Neural progenitor cell (in vitro differentiated cells): ENCODE measurements at regions not wholly inside any gene's neighbourhood (a gene's known extent, or its start where the extent isn't known, plus 50 kb on each side); places are given as distances from the start of the nearest gene placed in this dataset.

ENCODE experiments used
- DNase-seq: peaks from one replicate; pipeline ENCODE4 v3.0.0-alpha.2; 2016; ENCODE audit warnings: low spot score
- H2AFZ ChIP-seq: fragments of 200-600 bp; sonication (generic); replicated peaks from 2 replicates; pipeline ENCODE4 v1.6.1; 2016; ENCODE audit warnings: antibody characterized with exemption
- H3F3A ChIP-seq: fragments of 200-600 bp; sonication (generic); 2 replicates; pipeline ENCODE4 v1.6.1; 2016; ENCODE audit warnings: antibody characterized with exemption, low read depth
- H3K27ac ChIP-seq: fragments of 200-600 bp; sonication (generic); 2 replicates; pipeline ENCODE4 v1.5.1; 2016; ENCODE audit warnings: mild to moderate bottlenecking
- H3K27me3 ChIP-seq: fragments of 200-600 bp; sonication (generic); 2 replicates; pipeline ENCODE4 v1.6.1; 2016; ENCODE audit warnings: mild to moderate bottlenecking, moderate library complexity
- H3K36me3 ChIP-seq: fragments of 200-600 bp; sonication (generic); 2 replicates; pipeline ENCODE4 v1.5.1; 2016
- H3K4me1 ChIP-seq: fragments of 200-600 bp; sonication (generic); 2 replicates; pipeline ENCODE4 v1.6.1; 2016; ENCODE audit warnings: mixed run types
- H3K4me2 ChIP-seq: fragments of 200-600 bp; sonication (generic); 2 replicates; pipeline ENCODE4 v1.6.1; 2016
- H3K4me3 ChIP-seq: fragments of 200-600 bp; sonication (generic); 2 replicates; pipeline ENCODE4 v1.5.1; 2016
- H3K79me2 ChIP-seq: fragments of 200-600 bp; sonication (generic); 2 replicates; pipeline ENCODE4 v1.6.1; 2016; ENCODE audit warnings: low read depth
- H3K9ac ChIP-seq: fragments of 200-600 bp; sonication (generic); 2 replicates; pipeline ENCODE4 v1.6.1; 2016
- H3K9me3 ChIP-seq: fragments of 200-600 bp; sonication (generic); 2 replicates; pipeline ENCODE4 v1.5.1; 2016; ENCODE audit warnings: low read depth
- H4K20me1 ChIP-seq: fragments of 200-600 bp; sonication (generic); 2 replicates; pipeline ENCODE4 v1.6.1; 2016; ENCODE audit warnings: low read depth
- H3K27ac Mint-ChIP-seq: 3 replicates; pipeline ENCODE4 v1.8.0; 2021; ENCODE audit warnings: mixed read lengths
- H3K27me3 Mint-ChIP-seq: 2 replicates; pipeline ENCODE4 v1.8.0; 2022; ENCODE audit warnings: low read depth, mild to moderate bottlenecking, inconsistent platforms, moderate library complexity, mixed read lengths; ENCODE audit not compliant: insufficient read depth
- H3K36me3 Mint-ChIP-seq: 3 replicates; pipeline ENCODE4 v1.8.0; 2021; ENCODE audit warnings: mixed read lengths
- H3K4me1 Mint-ChIP-seq: 3 replicates; pipeline ENCODE4 v1.8.0; 2021; ENCODE audit warnings: mixed read lengths
- H3K4me3 Mint-ChIP-seq: 3 replicates; pipeline ENCODE4 v1.8.0; 2021; ENCODE audit warnings: mild to moderate bottlenecking, moderate library complexity, mixed read lengths
- H3K9me3 Mint-ChIP-seq: 3 replicates; pipeline ENCODE4 v1.8.0; 2020; ENCODE audit warnings: mixed read lengths
- CTCF ChIP-seq: fragments of 200-600 bp; sonication (generic); IDR thresholded peaks from 2 replicates; pipeline ENCODE4 v1.5.1; 2017; ENCODE audit warnings: antibody characterized with exemption, mild to moderate bottlenecking
- EZH2 ChIP-seq: fragments of 200-600 bp; sonication (generic); IDR thresholded peaks from 2 replicates; pipeline ENCODE4 v1.6.1; 2017; ENCODE audit warnings: antibody characterized with exemption, mild to moderate bottlenecking, moderate library complexity
- EZH2phosphoT487 ChIP-seq: fragments of 200-600 bp; sonication (generic); IDR thresholded peaks from 2 replicates; pipeline ENCODE4 v1.6.1; 2017; ENCODE audit warnings: antibody characterized with exemption

- no peak overlapping the region for H3K4me3 Mint-ChIP-seq
- Histone ChIP-seq H3K36me3 (no peaks in the 10 kb centered on the region), H3K27ac (no peak overlapping the region), H4K20me1 (no peaks in the 10 kb centered on the region), H3K27me3 (no peaks in the 10 kb centered on the region), H2AFZ (no peak overlapping the region), H3K4me2 (no peak overlapping the region), H3K9me3 (no peaks in the 10 kb centered on the region), H3K79me2 (no peaks in the 10 kb centered on the region), H3K9ac (no peak overlapping the region), H3F3A (no peaks in the 10 kb centered on the region), H3K4me3 (no peak overlapping the region), H3K4me1 (no peaks in the 10 kb centered on the region)
- H3K27ac Mint-ChIP-seq, result no peak overlapping the region
- TF ChIP-seq CTCF (no peak), EZH2phosphoT487 (no peak), EZH2 (no peak)
- H3K9me3 Mint-ChIP-seq, result no peaks in the 10 kb centered on the region
- H3K36me3 Mint-ChIP-seq, result no peaks in the 10 kb centered on the region
- no peaks in the 10 kb centered on the region for H3K4me1 Mint-ChIP-seq
- H3K27me3 Mint-ChIP-seq, result no peaks in the 10 kb centered on the region
- no peak for DNase-seq
Observed at GRCh38 chr9:89721971-89722530, 117.2 kb downstream of the GADD45G start.

- Histone ChIP-seq H2AFZ (no peak overlapping the region), H3K36me3 (no peaks in the 10 kb centered on the region), H3K9ac (no peak overlapping the region), H3K4me1 (no peaks in the 10 kb centered on the region), H4K20me1 (no peaks in the 10 kb centered on the region), H3K27ac (no peak overlapping the region), H3F3A (no peaks in the 10 kb centered on the region), H3K9me3 (no peaks in the 10 kb centered on the region), H3K79me2 (no peaks in the 10 kb centered on the region), H3K4me2 (no peak overlapping the region), H3K27me3 (no peaks in the 10 kb centered on the region), H3K4me3 (no peak overlapping the region)
- Mint-ChIP-seq H3K27me3 (no peaks in the 10 kb centered on the region), H3K9me3 (no peaks in the 10 kb centered on the region), H3K27ac (no peak overlapping the region), H3K4me1 (no peaks in the 10 kb centered on the region), H3K4me3 (no peak overlapping the region), H3K36me3 (no peaks in the 10 kb centered on the region)
- no peak for DNase-seq
- TF ChIP-seq EZH2 (no peak), EZH2phosphoT487 (no peak), CTCF (no peak)
Observed at GRCh38 chr9:89722712-89723111, 117.9 kb downstream of the GADD45G start.

GRCh38 chr9:89723469-89724100 lies 118.8 kb downstream of the GADD45G start:
- Histone ChIP-seq H3K9me3 (no peaks in the 10 kb centered on the region), H3K27ac (no peak overlapping the region), H3K36me3 (no peaks in the 10 kb centered on the region), H3K9ac (no peak overlapping the region), H3K79me2 (no peaks in the 10 kb centered on the region), H3K4me2 (no peak overlapping the region), H3K4me1 (no peaks in the 10 kb centered on the region), H3K27me3 (no peaks in the 10 kb centered on the region), H2AFZ (no peak overlapping the region), H4K20me1 (no peaks in the 10 kb centered on the region), H3F3A (no peaks in the 10 kb centered on the region), H3K4me3 (no peak overlapping the region)
- Mint-ChIP-seq H3K4me1 (peaks cover 2% of the 10 kb centered on the region), H3K27me3 (peaks cover 2% of the 10 kb centered on the region), H3K9me3 (no peaks in the 10 kb centered on the region), H3K27ac (no peak overlapping the region), H3K4me3 (no peak overlapping the region), H3K36me3 (no peaks in the 10 kb centered on the region)
- no peak for TF ChIP-seq EZH2
- no peak for TF ChIP-seq CTCF
- no peak for TF ChIP-seq EZH2phosphoT487
- DNase-seq, result no peak
